ENCODE measurements at regions not wholly inside any gene's neighbourhood (a gene's known extent, or its start where the extent isn't known, plus 50 kb on each side); places are given as distances from the start of the nearest gene placed in this dataset.

DNA sequence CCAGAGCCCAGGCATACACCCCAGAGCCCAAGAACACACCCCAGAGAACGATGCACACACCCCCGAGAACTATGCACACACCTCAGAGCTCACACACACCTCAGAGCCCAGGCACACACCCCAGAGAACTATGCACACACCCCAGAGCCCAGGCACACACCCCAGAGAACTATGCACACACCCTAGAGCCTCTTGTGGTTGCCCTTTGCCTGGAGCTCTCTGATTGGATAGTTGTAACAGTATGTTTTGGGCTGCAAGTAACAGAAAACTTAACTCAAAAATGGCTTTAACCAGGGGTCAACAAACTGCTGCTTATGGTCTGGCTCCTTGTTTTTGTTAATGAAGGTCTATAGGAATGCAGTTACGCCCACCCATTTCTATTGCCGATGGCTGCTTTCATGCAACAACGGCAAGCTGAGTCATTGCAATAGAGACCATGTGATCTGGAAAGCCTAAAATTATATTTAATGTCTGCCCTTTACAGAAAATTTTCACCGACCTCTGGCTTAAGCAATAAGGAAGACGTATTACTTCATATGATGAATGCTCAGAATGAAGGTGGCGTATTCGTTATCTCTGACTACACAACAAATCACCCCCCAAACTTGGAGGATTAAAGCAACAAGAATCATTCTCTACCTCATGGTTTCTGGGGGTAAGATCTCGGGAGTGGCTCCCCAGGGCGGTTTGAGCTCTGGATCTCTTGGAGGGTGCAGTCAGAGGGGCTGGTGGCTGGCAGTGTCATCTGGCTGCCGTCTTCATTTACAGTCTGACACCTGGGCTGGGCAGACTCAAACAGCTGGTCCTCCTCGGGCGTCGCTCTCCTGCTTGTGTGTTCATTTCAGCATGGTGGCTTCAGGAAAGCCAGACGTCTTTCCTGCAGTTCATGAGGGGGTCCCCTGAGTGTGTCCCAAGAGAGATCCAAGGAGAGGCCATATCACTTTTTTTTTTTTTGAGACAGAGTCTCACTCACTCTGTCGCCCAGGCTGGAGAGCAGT lies 66.3 kb upstream of the NCOR2 start:
- Mint-ChIP-seq H3K27ac (peak overlapping the region in 1 of 3 experiments; percentile 8; a peak in 1 of 7 replicates), H3K4me3 (no peak overlapping the region), H3K4me1 (peaks cover 33 to 35% of the 10 kb centered on the region in 2 experiments), H3K9me3 (no peaks in the 10 kb centered on the region; a peak in 2 of 5 replicates), H3K36me3 (ENCODE audit: insufficient read depth in 1 of 3, low read depth in 3 of 3) (no peaks in the 10 kb centered on the region), H3K27me3 (ENCODE audit: low read depth) (no peaks in the 10 kb centered on the region)
- no peaks in the 10 kb centered on the region for H3K79me2 ChIP-seq (ENCODE audit: insufficient read depth, low read length)
- no peak overlapping the region for H3K23ac ChIP-seq (ENCODE audit: insufficient read length, low read depth, low read length)
- no peak overlapping the region for H3K56ac ChIP-seq (ENCODE audit: insufficient read length, low read depth, low read length)
- no peak overlapping the region for H3K9ac ChIP-seq (ENCODE audit: extremely low read depth, insufficient read length, low read length)
- TF ChIP-seq, protein P1, sequence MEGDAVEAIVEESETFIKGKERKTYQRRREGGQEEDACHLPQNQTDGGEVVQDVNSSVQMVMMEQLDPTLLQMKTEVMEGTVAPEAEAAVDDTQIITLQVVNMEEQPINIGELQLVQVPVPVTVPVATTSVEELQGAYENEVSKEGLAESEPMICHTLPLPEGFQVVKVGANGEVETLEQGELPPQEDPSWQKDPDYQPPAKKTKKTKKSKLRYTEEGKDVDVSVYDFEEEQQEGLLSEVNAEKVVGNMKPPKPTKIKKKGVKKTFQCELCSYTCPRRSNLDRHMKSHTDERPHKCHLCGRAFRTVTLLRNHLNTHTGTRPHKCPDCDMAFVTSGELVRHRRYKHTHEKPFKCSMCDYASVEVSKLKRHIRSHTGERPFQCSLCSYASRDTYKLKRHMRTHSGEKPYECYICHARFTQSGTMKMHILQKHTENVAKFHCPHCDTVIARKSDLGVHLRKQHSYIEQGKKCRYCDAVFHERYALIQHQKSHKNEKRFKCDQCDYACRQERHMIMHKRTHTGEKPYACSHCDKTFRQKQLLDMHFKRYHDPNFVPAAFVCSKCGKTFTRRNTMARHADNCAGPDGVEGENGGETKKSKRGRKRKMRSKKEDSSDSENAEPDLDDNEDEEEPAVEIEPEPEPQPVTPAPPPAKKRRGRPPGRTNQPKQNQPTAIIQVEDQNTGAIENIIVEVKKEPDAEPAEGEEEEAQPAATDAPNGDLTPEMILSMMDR (conservative IDR thresholded peaks at IDR 0.05), result no peak
- DNase-seq, result no peak
- H3K18ac ChIP-seq (ENCODE audit: insufficient read length, low read depth, low read length), result no peak overlapping the region
- H3K14ac ChIP-seq (ENCODE audit: insufficient read depth, low read length), result no peak overlapping the region
- H4K20me1 ChIP-seq (ENCODE audit: control insufficient read depth, insufficient read depth, insufficient read length), result no peaks in the 10 kb centered on the region
- H3K27ac ChIP-seq (ENCODE audit: insufficient read length, low read depth, low read length), result no peak overlapping the region
- H2BK12ac ChIP-seq (ENCODE audit: insufficient read length, low read depth, low read length), result no peak overlapping the region
- H2AK5ac ChIP-seq (ENCODE audit: insufficient read length, low read length), result no peak overlapping the region
- no peaks in the 10 kb centered on the region for H3K23me2 ChIP-seq (ENCODE audit: insufficient read length, low read depth, low read length, poor library complexity, severe bottlenecking)
- no peak overlapping the region for H4K91ac ChIP-seq (ENCODE audit: insufficient read length, low read depth, low read length)
- H4K5ac ChIP-seq (ENCODE audit: insufficient read length, low read depth, low read length), result no peak overlapping the region
- no CpG with 5 or more reads among the region's 17 CpGs for WGBS (ENCODE audit: extremely low coverage, insufficient read length, low lambda C conversion rate)
- peaks cover 2% of the 10 kb centered on the region; the same call in 1 of the 2 replicates for H3K4me1 ChIP-seq (ENCODE audit: insufficient read depth, low read length)
- no peak overlapping the region for H4K8ac ChIP-seq (replicated peaks; ENCODE audit: insufficient read length, low read depth, low read length)
- H2AFZ ChIP-seq (ENCODE audit: low read length), result no peak overlapping the region
- H2BK20ac ChIP-seq (ENCODE audit: low read depth, low read length, poor library complexity, severe bottlenecking), result no peak overlapping the region
- H3K4ac ChIP-seq (ENCODE audit: low read depth, low read length), result no peak overlapping the region; the same call in 1 of the 2 replicates
- H3K27me3 ChIP-seq (ENCODE audit: insufficient read depth, low read length), result no peaks in the 10 kb centered on the region
- H2BK120ac ChIP-seq (ENCODE audit: low read depth, low read length, poor library complexity, severe bottlenecking), result no peak overlapping the region
- H3K9me3 ChIP-seq (ENCODE audit: control insufficient read depth, low read depth, low read length), result no peaks in the 10 kb centered on the region
- no peaks in the 10 kb centered on the region for H3K79me1 ChIP-seq (ENCODE audit: insufficient read depth, low read depth, low read length, poor library complexity, severe bottlenecking)
- H3K4me2 ChIP-seq (ENCODE audit: insufficient read depth, insufficient read length, low read length), result no peak overlapping the region
- H2BK5ac ChIP-seq (ENCODE audit: insufficient read length, low read length), result no peak overlapping the region
- H3T11ph ChIP-seq (ENCODE audit: low read length), result no peak overlapping the region
- no peak overlapping the region for H2BK15ac ChIP-seq (ENCODE audit: low read depth, low read length)

All from H9 (cell line).